Caco-2 (cell line): ENCODE measurements at regions not wholly inside any gene's neighbourhood (a gene's known extent, or its start where the extent isn't known, plus 50 kb on each side); places are given as distances from the start of the nearest gene placed in this dataset.

Source experiments
- BruUV-seq: library from RNA; stranded (reverse); fragments of 400-500 nt; replicated peaks from 2 replicates; lab custom pipeline; 2021; lab: Mats Ljungman, UMichigan
- CTCF ChIA-PET: fragments of 300-600 bp; sonication (Branson Sonifier 250); formaldehyde crosslinking; loops from one replicate; lab custom pipeline; 2022; ENCODE audit warnings: antibody characterized with exemption; lab: Charles Lee
- POLR2A ChIA-PET: fragments of 300-600 bp; sonication (Branson Sonifier 250); formaldehyde crosslinking; loops from one replicate; lab custom pipeline; 2022; ENCODE audit warnings: antibody characterized with exemption; lab: Charles Lee
- DNase-seq, 2 experiments: peaks; one replicate each; pipeline versions ENCODE4 v3.0.0 to v3.0.0-alpha.2; 2020 to 2022
- H3K27me3 ChIP-seq: replicated peaks from 2 replicates; pipeline ENCODE4 v1.6.0; 2011; ENCODE audit warnings: low read length; ENCODE audit not compliant: control insufficient read depth, insufficient read depth
- H3K36me3 ChIP-seq: 2 replicates; pipeline ENCODE4 v1.5.1; 2011; ENCODE audit warnings: low read length; ENCODE audit not compliant: control insufficient read depth, insufficient read depth
- H3K4me1 ChIP-seq: fragments of 250-450 bp; sonication (Bioruptor Pico); 2 replicates; pipeline ENCODE4 v1.5.1; 2020; ENCODE audit warnings: mild to moderate bottlenecking
- H3K4me3 ChIP-seq: 2 replicates; pipeline ENCODE4 v1.5.1; 2011; ENCODE audit warnings: low read depth, mild to moderate bottlenecking, control low read depth, low read length
- H3K9me3 ChIP-seq: fragments of 250-450 bp; sonication (Bioruptor Pico); 2 replicates; pipeline ENCODE4 v1.5.1; 2020; ENCODE audit warnings: mild to moderate bottlenecking, moderate library complexity
- H3K27ac Mint-ChIP-seq: one replicate; pipeline ENCODE4 v1.8.0; 2022; ENCODE audit warnings: mixed read lengths; ENCODE audit not compliant: unreplicated experiment
- H3K27me3 Mint-ChIP-seq: one replicate; pipeline ENCODE4 v1.8.0; 2022; ENCODE audit warnings: mixed read lengths; ENCODE audit not compliant: insufficient read depth, unreplicated experiment
- H3K36me3 Mint-ChIP-seq: one replicate; pipeline ENCODE4 v1.8.0; 2022; ENCODE audit warnings: mild to moderate bottlenecking, mixed read lengths; ENCODE audit not compliant: insufficient read depth, unreplicated experiment
- H3K4me1 Mint-ChIP-seq: one replicate; pipeline ENCODE4 v1.8.0; 2022; ENCODE audit warnings: low read depth, mixed read lengths; ENCODE audit not compliant: unreplicated experiment
- H3K4me3 Mint-ChIP-seq: one replicate; pipeline ENCODE4 v1.8.0; 2022; ENCODE audit warnings: mild to moderate bottlenecking, moderate library complexity, mixed read lengths; ENCODE audit not compliant: unreplicated experiment
- H3K9me3 Mint-ChIP-seq: one replicate; pipeline ENCODE4 v1.8.0; 2022; ENCODE audit warnings: mixed read lengths; ENCODE audit not compliant: unreplicated experiment
- intact Hi-C: fragments of 100-400 bp; cut with micrococcal nuclease; formaldehyde crosslinking; loops from one replicate; pipeline ENCODE4 v1.10.0; 2022; ENCODE audit not compliant: unreplicated experiment
- TF ChIP-seq, protein P1 (sequence below), 2 experiments: fragments of 200-600 bp in 1 of 2; IDR thresholded peaks; 1 replicate in 1 of 2; 2 replicates in 1 of 2; pipeline versions ENCODE4 v1.5.1 to v1.8.0; 2011 to 2022; ENCODE audit warnings: antibody characterized with exemption in 1 of 2, control low read depth in 1 of 2, inconsistent platforms in 1 of 2, low read depth in 1 of 2, low read length in 1 of 2, mild to moderate bottlenecking in 1 of 2, moderate library complexity in 1 of 2; ENCODE audit not compliant: insufficient read depth in 1 of 2, severe bottlenecking in 1 of 2, unreplicated experiment in 1 of 2

- Mint-ChIP-seq H3K4me1 (no peaks in the 10 kb centered on the region), H3K36me3 (no peaks in the 10 kb centered on the region), H3K9me3 (no peaks in the 10 kb centered on the region), H3K4me3 (no peak overlapping the region), H3K27me3 (no peaks in the 10 kb centered on the region), H3K27ac (no peak overlapping the region)
- BruUV-seq, result no TSS peak
- H3K4me3 ChIP-seq, result no peak overlapping the region
- POLR2A ChIA-PET, result no interaction called here
- DNase-seq, result no peak
- H3K27me3 ChIP-seq, result no peaks in the 10 kb centered on the region
- TF ChIP-seq, protein P1, sequence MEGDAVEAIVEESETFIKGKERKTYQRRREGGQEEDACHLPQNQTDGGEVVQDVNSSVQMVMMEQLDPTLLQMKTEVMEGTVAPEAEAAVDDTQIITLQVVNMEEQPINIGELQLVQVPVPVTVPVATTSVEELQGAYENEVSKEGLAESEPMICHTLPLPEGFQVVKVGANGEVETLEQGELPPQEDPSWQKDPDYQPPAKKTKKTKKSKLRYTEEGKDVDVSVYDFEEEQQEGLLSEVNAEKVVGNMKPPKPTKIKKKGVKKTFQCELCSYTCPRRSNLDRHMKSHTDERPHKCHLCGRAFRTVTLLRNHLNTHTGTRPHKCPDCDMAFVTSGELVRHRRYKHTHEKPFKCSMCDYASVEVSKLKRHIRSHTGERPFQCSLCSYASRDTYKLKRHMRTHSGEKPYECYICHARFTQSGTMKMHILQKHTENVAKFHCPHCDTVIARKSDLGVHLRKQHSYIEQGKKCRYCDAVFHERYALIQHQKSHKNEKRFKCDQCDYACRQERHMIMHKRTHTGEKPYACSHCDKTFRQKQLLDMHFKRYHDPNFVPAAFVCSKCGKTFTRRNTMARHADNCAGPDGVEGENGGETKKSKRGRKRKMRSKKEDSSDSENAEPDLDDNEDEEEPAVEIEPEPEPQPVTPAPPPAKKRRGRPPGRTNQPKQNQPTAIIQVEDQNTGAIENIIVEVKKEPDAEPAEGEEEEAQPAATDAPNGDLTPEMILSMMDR (IDR thresholded peaks at IDR 0.05; ENCODE audit: insufficient read depth in 1 of 2, low read depth in 1 of 2, low read length in 1 of 2, severe bottlenecking in 1 of 2, unreplicated experiment in 1 of 2), result no peak
- H3K36me3 ChIP-seq, result no peaks in the 10 kb centered on the region
- no peaks in the 10 kb centered on the region for H3K9me3 ChIP-seq
- intact Hi-C loops, result no loop called here
- peaks cover 7% of the 10 kb centered on the region; the same call in 1 of the 2 replicates for H3K4me1 ChIP-seq
- CTCF ChIA-PET, result no interaction called here
These were observed 62.9 kb upstream of the SERTAD2 start for GRCh38 chr2:64716569-64716968.

DNA sequence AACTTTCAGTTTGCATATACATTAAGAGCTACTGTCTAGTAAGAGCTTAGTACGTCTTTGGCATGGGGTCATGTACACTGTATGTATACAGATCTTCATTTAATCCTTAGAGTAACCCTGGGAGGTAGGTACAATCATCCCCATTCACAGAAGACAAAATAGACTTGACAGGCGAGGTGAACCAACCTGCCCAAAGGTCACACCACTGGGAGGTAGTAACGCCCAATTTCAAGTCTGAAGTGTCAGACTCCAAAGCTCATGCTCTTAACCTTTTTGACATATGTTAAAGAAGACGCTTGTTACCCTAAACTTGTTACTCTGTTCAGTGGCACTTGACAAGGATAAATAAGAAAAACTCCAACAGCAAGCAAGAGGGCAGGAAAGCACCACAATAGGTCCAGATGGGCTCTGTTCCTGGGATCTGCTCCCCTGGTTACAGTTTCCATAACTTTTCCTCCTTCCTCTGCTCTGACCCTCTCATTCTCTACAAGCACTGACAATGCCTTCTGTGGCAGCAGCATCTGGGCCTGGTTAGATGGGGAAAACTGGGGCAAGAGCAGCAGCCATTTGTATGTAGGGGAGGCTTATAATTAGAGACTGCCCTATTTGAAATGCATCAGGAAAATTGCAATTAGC is 64.7 kb upstream of the SERTAD2 start:
- POLR2A ChIA-PET, result no interaction called here
- intact Hi-C loops, result no loop called here

GRCh38 chr2:64720535-64721319 is 67.0 kb upstream of the SERTAD2 start:
- BruUV-seq, result no TSS peak
- Histone ChIP-seq H3K9me3 (no peaks in the 10 kb centered on the region), H3K4me3 (no peak overlapping the region), H3K4me1 (peaks cover 14% of the 10 kb centered on the region), H3K27me3 (no peaks in the 10 kb centered on the region), H3K36me3 (no peaks in the 10 kb centered on the region)
- H3K27ac Mint-ChIP-seq, result no peak overlapping the region
- no peaks in the 10 kb centered on the region for H3K36me3 Mint-ChIP-seq
- DNase-seq, result no peak
- no peaks in the 10 kb centered on the region for H3K9me3 Mint-ChIP-seq
- TF ChIP-seq, protein P1 (IDR thresholded peaks at IDR 0.05; ENCODE audit: insufficient read depth in 1 of 2, low read depth in 1 of 2, low read length in 1 of 2, severe bottlenecking in 1 of 2, unreplicated experiment in 1 of 2), result no peak
- no peaks in the 10 kb centered on the region for H3K4me1 Mint-ChIP-seq
- H3K4me3 Mint-ChIP-seq, result no peak overlapping the region
- intact Hi-C loops, result no loop called here
- H3K27me3 Mint-ChIP-seq, result no peaks in the 10 kb centered on the region
- ChIA-PET POLR2A (interaction anchor here (0.7 kb wide), 1 partner anchor 37 kb away, joined by 4 read pairs; no protein-coding TSS in a partner anchor), CTCF (interaction anchor here (0.9 kb wide), 1 partner anchor 75 kb away, joined by 3 read pairs; no protein-coding TSS in a partner anchor)

More for the DNA sequence above, 64.7 kb upstream of the SERTAD2 start:
- no TSS peak for BruUV-seq
- H3K36me3 ChIP-seq, result no peaks in the 10 kb centered on the region
- H3K4me3 Mint-ChIP-seq, result no peak overlapping the region
- H3K4me1 Mint-ChIP-seq, result no peaks in the 10 kb centered on the region
- no peaks in the 10 kb centered on the region for H3K36me3 Mint-ChIP-seq
- H3K27me3 Mint-ChIP-seq, result no peaks in the 10 kb centered on the region
- H3K27me3 ChIP-seq, result no peaks in the 10 kb centered on the region
- no peak for DNase-seq
- no peak overlapping the region for H3K27ac Mint-ChIP-seq
- no peak overlapping the region for H3K4me3 ChIP-seq
- H3K9me3 Mint-ChIP-seq, result no peaks in the 10 kb centered on the region
- peaks cover 14% of the 10 kb centered on the region for H3K4me1 ChIP-seq
- TF ChIP-seq, protein P1 (IDR thresholded peaks at IDR 0.05; ENCODE audit: insufficient read depth in 1 of 2, low read depth in 1 of 2, low read length in 1 of 2, severe bottlenecking in 1 of 2, unreplicated experiment in 1 of 2), result no peak
- CTCF ChIA-PET, result no interaction called here
- H3K9me3 ChIP-seq, result no peaks in the 10 kb centered on the region
